GM10248 (cell line): ENCODE measurements at regions not wholly inside any gene's neighbourhood (a gene's known extent, or its start where the extent isn't known, plus 50 kb on each side); places are given as distances from the start of the nearest gene placed in this dataset.

Experiments used
- CTCF ChIA-PET: fragments of 300-600 bp; sonication (Branson Sonifier 250); formaldehyde crosslinking; extraction: SDS; loops from one replicate; lab custom pipeline; 2021; ENCODE audit warnings: antibody characterized with exemption; lab: Yijun Ruan, JAX
- POLR2A ChIA-PET: fragments of 350-650 bp; sonication (Branson Sonifier 250); formaldehyde crosslinking; extraction: SDS; loops from one replicate; lab custom pipeline; 2020; ENCODE audit warnings: antibody characterized with exemption; lab: Yijun Ruan, JAX
- DNase-seq: peaks from one replicate; pipeline ENCODE4 v3.0.0; 2012; ENCODE audit errors: extremely low spot score
- CTCF ChIP-seq: IDR thresholded peaks from 2 replicates; pipeline ENCODE4 v1.5.1; 2012; ENCODE audit warnings: mild to moderate bottlenecking, low read depth; ENCODE audit errors: extremely low read depth, missing control alignments, control extremely low read depth

DNA sequence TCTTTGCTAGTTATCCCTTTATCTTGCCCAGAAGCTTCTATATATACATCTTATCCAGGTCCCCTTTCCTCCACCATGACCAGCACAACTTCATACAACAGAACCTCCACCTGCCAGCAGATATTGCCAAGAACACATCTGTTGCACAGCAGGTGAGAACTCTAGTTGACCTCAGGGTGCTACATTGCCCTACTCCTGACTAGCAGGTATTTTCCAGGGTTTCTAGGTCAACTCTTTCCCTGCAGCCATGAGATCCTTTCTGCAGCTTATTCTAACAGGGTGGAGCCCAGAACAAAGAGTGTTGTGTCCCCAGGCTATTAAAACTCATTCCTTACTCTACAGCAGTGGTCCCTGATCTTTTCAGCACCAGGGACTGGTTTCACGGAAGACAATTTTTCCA lies 319.5 kb downstream of the PRDM2 start:
- TF ChIP-seq CTCF = no peak
- DNase-seq = no peak
- POLR2A ChIA-PET = no interaction called here
- CTCF ChIA-PET = interaction anchor here (1.2 kb wide), 1 partner anchor 8 kb away, joined by 3 read pairs; no protein-coding TSS in a partner anchor

DNA sequence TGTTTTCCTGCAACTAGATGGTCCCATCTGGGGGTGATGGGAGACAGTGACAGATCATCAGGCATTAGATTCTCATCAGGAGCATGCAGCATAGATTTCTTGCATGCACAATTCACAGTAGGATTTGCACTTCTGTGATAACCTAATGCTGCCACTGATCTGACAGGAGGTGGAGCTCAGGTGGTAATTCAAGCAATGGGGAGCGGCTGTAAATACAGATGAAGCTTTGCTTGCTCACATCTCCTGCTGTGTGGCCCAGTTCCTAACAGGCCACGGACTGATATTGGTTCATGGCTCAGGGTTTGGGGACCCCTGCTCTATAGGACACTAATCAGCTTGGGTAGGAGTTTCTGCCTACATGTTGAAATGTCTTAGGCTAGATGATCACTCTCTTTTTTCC lies 320.0 kb downstream of the PRDM2 start:
- ChIA-PET CTCF (no interaction called here), POLR2A (no interaction called here)
- no peak for TF ChIP-seq CTCF
- DNase-seq = no peak

GRCh38 chr1:14027099-14027498 lies 327.1 kb downstream of the PRDM2 start:
- CTCF ChIA-PET = no interaction called here
- no peak for DNase-seq
- POLR2A ChIA-PET = no interaction called here
- no peak for TF ChIP-seq CTCF

DNA sequence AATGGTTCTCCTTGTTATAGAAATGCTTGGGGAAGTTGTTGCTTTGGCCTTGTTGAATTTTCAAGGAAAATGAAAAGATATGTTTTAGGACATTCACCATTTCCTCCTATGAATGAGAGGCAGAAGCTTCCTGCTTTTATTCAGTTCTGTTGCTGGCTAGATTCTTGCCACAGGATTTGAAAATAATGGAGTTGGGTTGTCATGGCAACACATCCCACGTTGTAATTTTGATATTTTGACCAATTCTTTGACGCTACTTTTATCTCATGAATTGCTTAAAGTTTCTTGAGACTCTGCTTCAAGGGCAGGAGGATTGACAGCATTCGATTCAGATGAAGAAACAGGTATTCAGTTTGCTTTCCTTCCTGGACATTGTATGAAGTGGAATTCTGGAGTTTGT lies 331.5 kb downstream of the PRDM2 start:
- no peak for DNase-seq
- ChIA-PET POLR2A (no interaction called here), CTCF (no interaction called here)
- TF ChIP-seq CTCF = no peak

DNA sequence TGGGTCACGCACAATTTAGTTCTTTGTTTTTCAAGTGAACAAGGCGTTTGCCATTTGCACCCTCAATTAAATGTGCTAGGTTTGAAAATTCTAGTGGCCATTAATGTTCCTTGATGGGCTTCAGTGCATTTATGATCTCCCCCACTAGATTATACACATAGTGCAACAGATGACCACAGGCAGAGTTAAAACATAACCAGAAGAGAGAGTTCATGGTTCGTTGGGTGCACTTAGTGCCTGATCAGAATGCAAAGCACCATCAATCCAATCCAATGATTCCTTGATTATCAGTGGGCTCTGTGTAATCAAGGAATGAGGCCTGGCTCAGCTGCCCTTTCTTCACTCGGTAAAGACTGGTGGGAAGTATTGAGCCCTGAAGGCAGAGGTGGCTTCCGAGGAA lies 334.5 kb downstream of the PRDM2 start:
- ChIA-PET CTCF (no interaction called here), POLR2A (no interaction called here)
- TF ChIP-seq CTCF = no peak
- DNase-seq = no peak

- TF ChIP-seq CTCF = no peak
- ChIA-PET CTCF (no interaction called here), POLR2A (no interaction called here)
- no peak for DNase-seq
Measured at GRCh38 chr1:14037101-14037847, 337.3 kb downstream of the PRDM2 start.
